ENCODE measurements at regions not wholly inside any gene's neighbourhood (a gene's known extent, or its start where the extent isn't known, plus 50 kb on each side); places are given as distances from the start of the nearest gene placed in this dataset.
"Not testable (repeated sequence)": the region's sequence is repeated elsewhere in the genome, so short reads cannot be mapped to it uniquely, and the experiment has no call there.

DNA sequence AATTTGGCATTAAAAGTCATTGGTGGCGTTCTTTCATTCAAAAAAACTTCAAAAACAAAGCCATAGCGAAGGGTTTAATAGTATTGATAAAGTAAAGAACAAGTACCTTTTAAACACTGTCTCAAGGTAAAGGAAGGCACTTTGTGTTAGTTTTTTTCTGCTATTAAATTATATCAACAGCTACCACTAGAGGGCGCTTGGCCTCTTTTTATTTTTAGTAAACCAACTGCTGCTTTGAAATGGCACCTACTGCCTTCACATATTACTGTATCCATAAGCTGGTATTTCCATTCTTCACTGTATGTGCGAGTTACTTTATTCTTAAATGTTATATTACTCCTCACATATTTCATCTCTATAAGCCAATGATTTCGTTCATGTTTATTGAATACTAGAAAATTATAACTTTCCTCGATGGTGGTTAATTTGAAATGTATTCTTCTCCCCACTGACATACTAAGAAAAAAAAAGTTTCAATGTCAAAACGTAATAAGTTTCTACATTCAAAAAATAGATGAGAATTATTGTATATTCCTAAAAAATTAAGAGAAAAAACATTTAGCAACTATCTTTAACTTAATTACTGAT is 125.7 kb upstream of the CXADR start:
- peak; percentile 86 for DNase-seq

DNA sequence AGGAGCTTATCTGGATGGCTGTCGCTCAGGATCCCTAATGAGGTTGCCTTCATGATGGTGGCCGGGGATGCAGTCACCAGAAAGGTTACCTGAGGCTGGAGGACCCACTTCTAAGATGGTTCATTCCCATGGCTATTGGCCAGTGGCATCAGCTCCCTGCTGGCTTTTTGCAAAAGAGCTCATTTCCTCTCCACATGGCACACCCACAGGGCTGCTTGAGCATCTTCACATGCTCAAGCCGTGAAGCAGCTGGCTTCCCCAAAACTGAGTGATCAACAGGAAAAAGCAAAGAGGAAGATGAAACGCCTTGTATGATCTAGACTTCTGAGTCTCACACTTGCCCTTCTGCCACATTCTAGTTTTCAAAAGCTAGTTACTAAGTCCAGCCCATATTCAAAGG is 124.6 kb upstream of the CXADR start:
- DNase-seq: peak; percentile 88

DNA sequence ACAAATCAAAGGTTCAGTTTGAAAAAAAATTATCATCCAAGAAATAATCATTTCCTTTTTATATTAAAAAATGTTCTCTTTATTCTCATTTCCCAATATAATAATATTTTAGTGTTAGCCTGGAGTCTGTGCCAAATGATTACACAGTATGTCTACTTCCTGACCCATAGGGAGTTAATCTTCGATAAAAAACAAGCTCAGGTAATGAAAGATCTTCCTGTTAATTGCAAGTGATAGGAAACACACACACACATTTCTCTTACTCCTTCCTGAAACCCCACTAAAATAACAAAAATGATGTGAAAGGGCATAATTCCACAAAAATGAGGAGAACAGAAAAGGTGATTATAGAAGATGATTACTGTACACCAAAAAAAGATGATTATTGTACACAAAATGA is 123.5 kb upstream of the CXADR start:
- DNase-seq: peak; percentile 31

DNA sequence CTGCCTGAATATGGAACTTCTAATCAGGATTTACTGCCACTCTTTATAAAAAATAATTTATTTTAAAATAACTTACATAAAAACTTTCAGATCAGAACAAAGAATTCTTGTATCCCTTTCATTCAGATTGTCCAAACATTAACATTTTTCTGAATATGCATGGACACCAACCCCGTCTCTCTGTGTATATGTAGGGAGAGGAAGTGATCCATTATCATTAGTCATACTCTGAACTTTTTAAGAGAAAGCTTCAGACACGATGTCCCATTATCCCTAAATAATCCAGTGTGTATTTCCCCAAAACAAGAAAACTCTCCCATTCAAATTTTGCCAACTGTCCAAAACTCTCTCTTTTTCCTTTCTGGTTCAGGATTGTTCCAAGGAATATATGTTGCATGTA is 122.3 kb upstream of the CXADR start:
- DNase-seq: no peak

DNA sequence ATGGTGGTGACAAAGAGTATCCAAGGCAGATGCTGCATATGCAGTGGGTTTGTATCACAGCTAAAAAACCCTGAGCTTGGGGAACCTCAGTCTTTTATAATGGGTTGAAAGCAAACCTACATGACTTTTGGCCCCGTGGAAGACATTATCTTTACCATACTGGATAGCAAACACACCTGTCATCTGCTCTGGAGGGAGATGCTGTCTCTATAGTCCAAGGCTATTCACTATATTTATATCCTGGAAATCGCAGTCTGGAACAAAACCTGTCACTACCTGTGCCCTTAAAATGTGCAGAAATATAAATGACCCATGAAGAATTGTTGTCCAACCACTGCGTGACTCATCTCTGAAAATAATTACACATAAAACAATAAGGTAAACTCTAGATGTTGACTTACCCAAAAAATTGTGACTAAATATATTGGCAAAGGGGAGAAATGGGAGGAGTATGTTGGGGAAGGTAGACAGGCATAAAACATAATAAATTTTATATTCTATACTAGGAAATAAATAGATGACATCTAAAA is 121.0 kb upstream of the CXADR start:
- peak; percentile 93 for DNase-seq

DNA sequence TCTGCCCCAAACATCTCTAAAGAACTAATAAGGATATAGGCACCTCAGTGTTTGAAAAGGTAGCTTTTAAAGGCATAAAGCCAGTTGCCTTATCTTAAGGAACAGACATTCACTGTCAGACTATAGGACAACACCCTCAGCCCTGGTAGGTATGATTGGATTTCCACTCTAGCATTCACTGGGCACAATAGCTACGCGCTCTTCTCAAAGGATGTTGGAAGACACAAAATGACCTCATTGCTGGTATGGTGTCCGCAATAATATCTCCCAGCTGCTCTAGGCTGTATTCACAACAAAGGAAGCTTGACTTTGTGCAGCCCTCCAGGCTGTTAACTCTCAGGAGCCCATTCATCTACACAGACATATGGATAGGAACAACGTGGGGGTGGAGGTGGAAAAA is 119.4 kb upstream of the CXADR start:
- peak; percentile 96 for DNase-seq

DNA sequence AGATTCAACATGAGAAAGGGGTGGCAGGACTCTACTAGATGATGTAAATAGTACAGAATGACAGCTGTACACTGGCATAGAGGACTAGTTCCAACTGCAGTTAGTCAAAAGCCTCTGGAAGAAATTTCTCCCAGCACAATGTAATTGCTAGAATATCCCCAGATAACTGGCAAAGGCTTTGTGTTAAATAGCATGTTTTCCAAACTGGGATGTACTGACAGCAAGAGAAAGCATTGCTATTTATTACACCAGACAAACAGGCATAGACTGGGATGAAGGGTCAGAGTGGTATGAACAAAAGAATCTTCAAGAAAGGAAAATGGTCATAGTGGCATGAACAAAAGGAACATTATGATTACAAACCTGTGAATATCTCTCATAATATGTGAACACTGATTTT is 115.9 kb upstream of the CXADR start:
- DNase-seq: peak; percentile 30

DNA sequence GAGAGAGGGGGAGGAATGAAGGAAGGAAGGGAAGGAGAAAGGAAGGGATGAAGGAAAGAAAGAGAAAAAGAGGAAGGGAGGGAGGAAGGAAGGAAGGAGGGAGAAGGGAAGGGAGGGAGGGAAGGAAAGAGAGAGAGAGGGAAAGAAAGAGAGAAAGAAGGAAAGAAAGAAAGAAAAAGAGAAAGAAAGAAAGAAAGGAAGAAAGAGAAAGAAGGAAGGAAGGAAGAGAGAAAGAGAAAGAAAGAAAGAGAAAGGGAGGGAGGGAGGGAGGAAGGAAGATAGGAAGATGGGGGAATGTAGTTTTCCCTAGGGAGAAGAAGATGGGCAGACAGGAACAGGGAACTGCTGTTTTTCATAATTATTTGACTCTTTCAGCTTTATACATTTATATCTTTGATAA is 115.1 kb upstream of the CXADR start:
- no peak for DNase-seq

DNA sequence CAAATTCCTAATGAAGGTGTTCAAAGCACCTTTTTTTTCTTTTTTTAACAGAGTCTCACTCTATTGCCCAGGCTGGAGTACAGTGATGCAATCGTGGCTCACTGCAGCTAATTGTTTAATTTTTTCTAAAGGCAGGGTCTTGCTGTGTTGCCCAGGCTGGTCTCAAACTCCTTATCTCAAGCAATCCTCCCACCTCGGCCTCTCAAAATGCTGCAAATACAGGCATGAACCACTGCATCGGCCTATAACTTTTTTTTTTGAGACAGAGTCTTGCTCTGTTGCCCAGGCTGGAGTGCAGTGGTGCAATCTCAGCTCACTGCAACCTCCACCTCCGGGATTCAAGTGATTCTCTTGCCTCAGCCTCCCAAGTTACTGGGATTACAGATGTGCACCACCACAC is 113.9 kb upstream of the CXADR start:
- DNase-seq: not testable (repeated sequence)

DNA sequence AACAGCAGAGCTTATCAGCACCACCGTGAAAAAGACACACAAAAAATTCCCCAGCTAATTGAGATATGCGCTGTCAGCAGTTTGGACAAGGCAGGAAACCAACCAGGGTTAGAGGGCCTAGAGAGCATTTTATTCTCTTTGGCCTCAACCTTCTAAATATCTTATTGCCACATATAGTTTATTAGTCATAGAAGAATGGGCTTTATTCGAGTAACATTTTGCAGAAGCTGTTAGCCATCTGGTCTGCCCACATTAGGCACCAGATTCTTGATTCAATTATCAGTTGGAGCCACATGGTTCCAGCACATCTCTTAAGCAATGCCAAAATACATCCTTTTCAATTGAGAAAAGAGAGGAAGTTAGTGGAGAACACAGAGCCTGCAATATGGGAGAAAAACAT is 109.9 kb upstream of the CXADR start:
- peak; percentile 55 for DNase-seq

DNA sequence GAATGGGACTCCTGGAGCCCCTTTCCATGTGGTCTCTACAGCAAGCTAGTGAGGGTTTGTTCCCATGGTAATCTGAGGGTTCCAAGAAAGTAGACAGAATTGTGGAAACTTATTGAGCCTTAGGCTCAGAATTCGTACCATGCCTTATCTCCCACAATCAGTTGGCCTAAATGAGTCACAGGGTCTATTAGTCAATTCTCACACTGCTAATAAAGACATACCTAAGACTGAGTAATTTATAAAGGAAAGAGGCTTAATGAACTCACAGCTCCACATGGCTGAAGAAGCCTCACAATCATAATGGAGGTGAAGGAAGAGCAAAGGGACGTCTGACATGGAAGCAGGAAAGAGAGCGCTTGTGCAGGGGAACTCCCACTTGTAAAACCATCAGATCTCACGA is 106.6 kb upstream of the CXADR start:
- no peak for DNase-seq

DNA sequence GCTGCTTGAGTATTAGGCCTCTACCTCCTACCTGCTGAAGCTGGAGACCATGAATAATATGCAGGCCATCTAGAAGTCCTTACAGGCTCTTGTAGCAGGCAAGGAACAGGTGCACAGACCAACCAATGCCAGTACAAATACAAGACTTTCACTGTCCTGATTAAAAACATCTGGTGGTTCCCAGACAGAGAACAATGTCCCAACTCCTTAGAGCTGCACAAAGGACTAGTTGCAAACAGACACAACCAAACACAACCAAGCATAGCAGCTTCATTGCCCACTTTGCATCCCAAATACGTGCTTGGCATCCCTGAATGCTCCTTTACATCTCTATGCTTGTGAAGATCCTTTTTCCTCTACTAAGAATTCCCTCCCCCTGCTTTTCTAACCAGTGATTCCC is 98.1 kb upstream of the CXADR start:
- no peak for DNase-seq

DNA sequence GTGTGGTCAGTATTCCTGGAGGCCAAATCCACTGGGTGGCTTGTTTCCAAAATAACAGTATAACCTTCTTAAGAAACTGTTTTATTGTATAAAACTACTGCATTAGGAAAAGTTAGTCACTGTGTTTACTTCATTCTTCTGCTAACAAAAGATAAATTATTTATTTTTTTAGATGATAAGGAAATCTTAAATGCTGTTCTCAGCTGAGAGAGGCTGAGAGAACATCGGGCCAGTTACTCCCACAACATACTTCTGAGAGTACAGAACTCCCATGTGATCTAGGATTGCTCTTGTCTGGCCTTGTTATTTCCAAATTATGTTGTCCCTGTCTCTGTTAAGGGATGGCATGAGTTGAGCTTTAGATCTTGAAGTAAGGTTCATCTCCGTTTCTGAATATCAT is 96.7 kb upstream of the CXADR start:
- no peak for DNase-seq

DNA sequence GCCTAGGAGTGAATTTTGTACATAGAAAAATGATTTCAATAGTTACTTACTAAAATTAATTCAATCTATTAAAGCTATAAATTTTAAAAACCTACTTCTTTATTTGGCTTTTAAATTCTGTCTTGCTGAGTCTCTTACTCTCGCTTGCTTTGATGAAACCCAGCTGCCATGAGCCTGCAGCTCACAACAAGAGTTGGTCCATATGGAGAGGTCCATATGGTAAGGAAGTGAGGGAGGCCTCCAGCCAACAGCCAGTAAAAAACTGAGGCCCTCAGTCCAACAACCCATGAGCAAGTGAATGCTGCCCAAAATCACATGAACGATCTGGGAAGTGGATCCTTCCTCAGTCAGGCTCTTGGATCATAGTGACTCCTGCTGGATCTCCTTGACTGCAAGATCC is 89.9 kb upstream of the CXADR start:
- peak; percentile 38 for DNase-seq

DNA sequence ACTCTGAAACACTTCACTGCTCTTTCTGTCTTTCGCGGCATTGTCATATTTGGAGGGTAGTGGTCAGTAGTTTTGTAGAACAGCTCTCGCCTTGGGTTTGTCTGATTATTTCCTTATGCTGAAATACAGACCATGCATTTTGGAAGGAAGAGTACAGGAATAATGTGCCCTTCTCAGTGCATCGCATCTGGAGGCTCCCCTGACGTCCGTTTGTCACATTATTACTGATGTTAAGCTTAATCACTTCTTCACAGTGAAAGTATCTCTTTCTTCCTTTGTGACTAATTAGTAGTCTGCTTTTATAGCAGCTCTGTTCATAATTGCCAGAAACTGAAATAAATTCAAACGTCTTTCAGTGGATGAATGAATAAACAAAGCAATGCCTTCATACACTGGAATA is 85.7 kb upstream of the CXADR start:
- no peak for DNase-seq

DNA sequence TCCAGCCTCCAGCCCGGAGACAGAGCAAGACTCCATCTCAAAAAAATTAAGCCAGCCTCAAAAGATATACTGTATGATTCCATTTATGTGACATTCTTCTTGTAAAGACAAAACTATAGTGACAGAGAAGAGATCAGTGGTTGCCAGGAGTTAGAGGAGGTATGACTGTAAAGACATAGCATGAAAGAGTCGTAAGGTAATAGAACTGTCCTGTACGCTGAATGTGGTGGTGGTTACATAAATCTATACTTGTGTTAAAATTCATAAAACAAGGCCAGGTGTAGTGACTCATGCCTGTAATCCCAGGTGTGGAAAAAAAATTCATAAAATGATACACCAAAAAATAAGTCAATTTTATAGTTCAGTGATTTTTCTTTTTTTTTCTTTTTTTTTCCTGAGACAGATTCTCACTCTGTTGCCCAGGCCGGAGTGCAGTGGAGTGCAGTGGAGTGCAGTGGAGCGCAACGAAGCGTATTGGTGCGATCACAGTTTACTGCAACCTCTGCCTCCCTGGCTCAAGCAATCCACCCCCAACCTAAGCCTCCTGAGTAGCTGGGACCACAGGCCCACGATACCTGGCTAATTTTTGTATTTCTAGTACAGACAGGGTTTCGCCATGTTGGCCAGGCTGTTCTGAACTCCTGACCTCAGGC is 84.9 kb upstream of the CXADR start:
- DNase-seq: no peak

DNA sequence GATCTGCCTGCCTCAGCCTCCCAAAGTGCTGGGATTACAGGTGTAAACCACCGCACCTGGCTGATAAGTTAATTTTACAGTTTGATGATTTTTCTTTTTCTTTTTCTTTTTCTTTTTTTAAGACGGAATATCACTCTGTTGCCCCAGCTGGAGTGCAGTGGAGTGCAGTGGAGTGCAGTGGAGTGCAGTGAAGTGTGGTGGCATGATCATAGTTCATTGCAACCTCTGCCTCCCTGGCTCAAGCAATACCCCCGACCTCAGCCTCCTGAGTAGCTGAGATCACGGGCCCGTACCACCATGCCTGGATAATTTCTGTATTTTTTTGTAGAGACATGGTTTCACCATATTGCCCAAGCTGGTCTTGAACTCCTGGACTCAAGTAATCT is 84.4 kb upstream of the CXADR start:
- no peak for DNase-seq

DNA sequence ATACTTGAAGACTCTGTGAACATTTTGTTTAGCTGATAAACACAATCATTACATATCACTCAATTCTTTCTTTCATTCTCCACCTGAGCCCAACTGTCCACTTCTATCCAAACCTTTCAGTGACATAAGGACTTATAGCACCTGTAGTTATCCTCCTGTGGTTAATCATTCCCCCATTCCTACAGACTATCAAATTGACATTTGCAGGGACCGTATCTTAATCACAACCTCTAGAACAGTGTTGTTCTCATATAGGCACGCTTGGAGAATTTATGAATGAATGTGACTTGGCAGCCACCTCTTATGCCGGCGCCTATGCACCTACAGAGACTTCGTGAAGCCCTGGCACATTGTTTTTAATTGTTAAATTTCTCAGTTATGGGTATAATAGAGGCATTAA is 83.9 kb upstream of the CXADR start:
- DNase-seq: no peak

DNA sequence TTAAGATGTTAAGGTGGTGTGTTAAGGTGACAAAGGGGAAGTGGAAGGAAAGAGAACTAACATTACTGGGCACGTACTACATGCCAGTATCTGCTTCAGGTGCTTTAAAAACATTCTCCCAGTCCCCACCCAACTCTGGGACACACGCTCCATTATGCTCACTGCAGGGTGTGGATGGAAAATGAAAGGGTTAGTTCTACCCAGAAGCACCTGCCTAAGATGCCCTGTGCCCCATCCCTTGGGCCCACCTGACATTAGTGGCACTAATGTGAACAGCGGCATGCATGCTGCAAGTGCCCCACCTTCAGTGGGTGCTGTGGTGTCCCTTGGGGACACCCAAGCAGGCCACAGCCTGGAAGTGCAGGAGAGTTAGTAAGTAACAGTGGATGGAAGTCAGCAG is 82.9 kb upstream of the CXADR start:
- peak; percentile 62 for DNase-seq

DNA sequence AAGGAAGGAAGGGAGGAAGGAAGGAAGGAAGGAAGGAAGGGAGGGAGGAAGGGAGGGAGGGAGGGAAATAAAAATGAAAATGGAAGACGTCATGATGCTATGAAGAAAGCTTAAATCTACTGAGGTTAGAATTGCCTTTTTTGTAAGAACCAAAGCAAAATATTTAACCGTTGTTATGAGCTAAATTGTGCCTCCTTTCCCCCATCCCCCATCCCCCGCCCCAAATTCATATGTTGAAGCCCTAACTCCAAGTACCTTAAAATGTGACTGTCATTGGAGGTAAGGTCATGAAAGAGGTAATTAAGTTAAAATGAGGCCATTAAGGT is 80.1 kb upstream of the CXADR start:
- no peak for DNase-seq

DNA sequence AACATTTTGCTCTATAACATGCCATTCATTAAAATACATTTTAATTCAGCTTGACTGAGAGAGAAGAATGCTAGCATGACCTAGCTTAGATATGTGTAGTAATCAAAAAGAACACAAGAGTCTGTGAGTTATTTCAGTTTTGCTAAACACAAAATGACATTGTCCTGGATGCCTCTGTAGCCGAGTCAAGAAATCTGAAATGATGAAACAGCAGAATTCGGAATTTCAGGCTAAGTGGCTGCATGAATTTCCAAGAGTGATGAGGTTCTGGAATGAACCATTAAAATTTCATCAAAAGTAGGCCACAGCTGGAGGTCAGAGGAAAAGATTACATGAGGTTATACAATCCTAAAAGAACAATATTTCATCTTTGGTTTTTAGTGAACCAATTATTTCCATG is 79.1 kb upstream of the CXADR start:
- no peak for DNase-seq

DNA sequence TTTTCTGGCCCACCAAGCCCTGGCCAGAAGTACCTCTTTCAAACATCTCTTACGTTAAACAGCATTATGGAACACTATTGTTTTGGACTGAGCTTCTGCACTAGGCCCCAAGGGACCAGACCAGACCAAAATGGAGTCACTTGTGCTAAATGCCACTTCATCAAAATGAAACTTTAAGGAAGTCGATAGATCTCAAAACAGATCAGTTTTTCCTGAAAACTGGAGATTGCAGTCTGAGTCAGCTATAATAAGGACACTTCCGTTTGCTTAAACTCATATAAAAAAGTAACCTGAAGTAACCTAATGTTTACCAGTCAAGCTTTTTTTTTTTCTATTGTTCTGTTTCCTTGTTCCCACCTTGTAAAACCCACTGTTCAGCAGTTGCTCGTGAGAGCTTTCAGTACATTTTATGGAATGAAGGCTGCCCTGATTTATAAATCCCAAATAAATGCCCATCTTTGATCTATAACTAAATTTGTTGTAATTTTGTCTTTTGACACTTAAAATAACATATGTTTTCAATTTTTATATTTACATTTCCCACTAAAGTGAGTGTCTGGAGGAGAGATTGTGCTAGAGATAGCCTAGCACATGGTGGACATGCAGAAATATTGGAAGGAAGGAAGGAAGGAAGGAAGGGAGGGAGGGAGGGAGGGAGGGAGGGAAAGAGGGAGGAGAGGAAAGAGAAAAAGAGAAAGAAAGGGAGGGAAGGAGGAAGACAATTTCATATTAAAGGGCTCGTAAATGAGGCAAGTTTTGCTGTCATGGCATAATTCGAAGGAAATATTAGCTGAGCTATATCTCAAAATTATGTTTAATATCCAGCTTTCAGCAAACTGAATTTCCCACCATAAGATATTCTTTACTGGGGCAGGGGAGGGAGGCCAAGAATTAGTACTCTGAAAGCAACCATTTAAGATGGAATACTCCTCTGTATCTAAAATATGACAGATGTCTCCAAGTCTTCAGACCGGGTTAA is 77.0 kb upstream of the CXADR start:
- peak; percentile 54 for DNase-seq

DNA sequence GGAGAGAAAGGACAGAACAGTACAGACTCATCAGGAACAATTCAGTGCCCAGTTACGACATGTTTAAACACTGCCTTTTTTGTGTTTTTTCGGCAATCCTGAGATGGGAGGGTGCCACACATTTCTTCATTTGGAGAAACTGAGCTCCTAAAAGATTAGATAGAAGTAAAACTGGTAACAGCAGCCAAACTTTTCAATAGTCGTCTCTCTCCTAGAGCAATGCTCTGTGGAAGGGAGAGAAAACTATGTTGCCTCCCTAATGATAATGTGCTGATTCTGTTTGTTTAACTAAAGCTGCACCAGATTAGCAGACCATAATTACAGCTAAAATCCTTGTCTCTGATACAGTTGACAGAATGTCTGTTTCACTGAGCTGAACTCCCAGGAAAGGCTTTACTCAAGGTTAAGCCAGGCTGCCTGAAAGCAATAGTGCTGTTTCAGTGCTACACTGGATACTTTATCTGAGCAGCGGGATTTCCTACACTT is 76.2 kb upstream of the CXADR start:
- peak; percentile 96 for DNase-seq

DNA sequence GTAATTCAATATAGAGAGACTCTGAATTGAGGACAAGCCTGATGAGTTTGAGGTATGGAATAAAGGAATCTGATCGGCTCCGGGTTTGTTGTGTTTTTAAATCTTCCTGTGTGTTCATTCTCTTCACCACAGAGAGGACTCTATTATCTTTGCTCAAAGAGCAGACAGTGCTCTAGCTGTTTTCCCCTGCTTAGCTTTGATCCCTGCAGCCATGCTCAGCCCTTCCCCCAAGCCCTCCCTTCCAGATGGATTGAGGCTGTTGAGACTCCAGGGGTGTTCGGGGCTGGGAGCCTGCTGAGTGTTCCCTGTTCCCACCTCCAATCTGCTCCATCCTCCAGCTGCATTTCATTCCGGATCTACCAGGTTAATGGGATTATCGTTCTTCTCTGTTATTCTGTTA is 74.2 kb upstream of the CXADR start:
- DNase-seq: peak; percentile 98
